SK-N-SH treated with all-trans-retinoic acid at 6 μM for 48 hours (cell line): ENCODE measurements at regions not wholly inside any gene's neighbourhood (a gene's known extent, or its start where the extent isn't known, plus 50 kb on each side); places are given as distances from the start of the nearest gene placed in this dataset.

Experiments
- TOX ChIP-seq: fragments of 250-450 bp; sonication (Bioruptor Pico); IDR thresholded peaks from 2 replicates; pipeline ENCODE4 v1.8.0; 2021; ENCODE audit warnings: mild to moderate bottlenecking, moderate library complexity, borderline replicate concordance
- ZNF70 ChIP-seq: fragments of 450-650 bp; formaldehyde crosslinking; IDR thresholded peaks from 2 replicates; pipeline ENCODE4 v1.5.0; 2020; ENCODE audit warnings: mild to moderate bottlenecking, moderate library complexity

DNA sequence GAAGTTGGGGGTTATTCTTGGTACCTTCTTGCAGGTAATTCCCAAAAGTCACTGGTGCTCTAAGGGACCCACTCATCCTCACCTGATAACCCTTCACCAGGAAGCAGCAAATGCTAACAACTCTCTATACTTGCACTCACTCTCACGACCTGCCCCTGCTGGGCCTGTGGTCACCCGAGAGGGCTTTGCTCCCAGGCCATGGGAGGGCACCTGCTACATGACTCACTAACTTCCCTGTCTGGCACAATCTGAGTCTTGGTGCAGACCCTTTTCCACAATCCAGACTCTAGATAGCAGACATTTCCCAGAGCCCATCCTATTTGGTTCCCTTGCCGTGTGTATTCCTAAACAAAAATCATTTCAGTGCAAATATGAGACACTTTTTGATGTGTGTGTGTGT lies 403.8 kb upstream of the FAT1 start:
- TF ChIP-seq TOX (CRISPR knock-in tag) (no peak), ZNF70 (CRISPR knock-in tag) (no peak)
